Activated CD8-positive, alpha-beta memory T cell treated with anti-CD3 and anti-CD28 coated beads, Interleukin-2, amount 10 ng/mL, durations not matched to agents 7 days and 5 days (primary cell): ENCODE measurements at regions not wholly inside any gene's neighbourhood (a gene's known extent, or its start where the extent isn't known, plus 50 kb on each side); places are given as distances from the start of the nearest gene placed in this dataset.
"Not testable (repeated sequence)": the region's sequence is repeated elsewhere in the genome, so short reads cannot be mapped to it uniquely, and the experiment has no call there.

Experiments
- ATAC-seq: fragments of 150-1000 bp; cut with Tn5 transposase; one replicate; pipeline ENCODE4 v1.10.0; 2021; ENCODE audit warnings: moderate library complexity
- CTCF ChIA-PET: fragments of 350-600 bp; sonication (Branson Sonifier 250); formaldehyde crosslinking; loops from one replicate; lab custom pipeline; 2021; ENCODE audit warnings: antibody characterized with exemption; lab: Charles Lee
- DNase-seq: peaks from one replicate; pipeline ENCODE4 v3.0.0-alpha.2; 2020
- H3K27ac Mint-ChIP-seq: one replicate; pipeline ENCODE4 v1.8.0; 2021; ENCODE audit warnings: mild to moderate bottlenecking, mixed read lengths
- H3K27me3 Mint-ChIP-seq: one replicate; pipeline ENCODE4 v1.8.0; 2021; ENCODE audit warnings: mixed read lengths
- H3K36me3 Mint-ChIP-seq: one replicate; pipeline ENCODE4 v1.8.0; 2021; ENCODE audit warnings: mild to moderate bottlenecking, mixed read lengths
- H3K4me1 Mint-ChIP-seq: one replicate; pipeline ENCODE4 v1.8.0; 2021; ENCODE audit warnings: mixed read lengths
- H3K4me3 Mint-ChIP-seq: one replicate; pipeline ENCODE4 v1.8.0; 2021; ENCODE audit warnings: mild to moderate bottlenecking, moderate library complexity, mixed read lengths
- H3K9me3 Mint-ChIP-seq: one replicate; pipeline ENCODE4 v1.8.0; 2022; ENCODE audit warnings: low read depth, mixed read lengths

DNA sequence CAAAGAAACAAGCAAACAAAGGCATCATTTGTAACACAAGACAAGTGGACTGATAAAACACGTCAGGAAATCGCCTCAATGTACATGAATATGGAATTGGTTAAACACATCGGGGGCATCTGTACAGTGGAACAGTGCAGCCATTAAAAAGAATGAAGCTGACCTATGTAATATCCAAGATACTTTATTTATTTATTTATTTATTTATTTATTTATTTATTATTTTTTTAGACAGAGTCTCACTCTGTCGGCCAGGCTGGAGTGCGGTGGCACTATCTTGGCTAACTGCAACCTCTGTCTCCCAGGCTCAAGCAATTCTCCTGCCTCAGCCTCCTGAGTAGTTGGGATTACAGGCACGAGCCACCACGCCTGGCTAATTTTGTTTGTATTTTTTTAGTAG lies 75.4 kb upstream of the SLC45A1 start:
- no peak overlapping the region for H3K4me3 Mint-ChIP-seq
- DNase-seq (no peak), ATAC-seq (no peak)
- CTCF ChIA-PET = no interaction called here
- H3K9me3 Mint-ChIP-seq = no peaks in the 10 kb centered on the region
- no peak overlapping the region for H3K27ac Mint-ChIP-seq
- H3K4me1 Mint-ChIP-seq = peaks cover 6% of the 10 kb centered on the region
- H3K27me3 Mint-ChIP-seq = peaks cover 3% of the 10 kb centered on the region
- H3K36me3 Mint-ChIP-seq = no peaks in the 10 kb centered on the region

DNA sequence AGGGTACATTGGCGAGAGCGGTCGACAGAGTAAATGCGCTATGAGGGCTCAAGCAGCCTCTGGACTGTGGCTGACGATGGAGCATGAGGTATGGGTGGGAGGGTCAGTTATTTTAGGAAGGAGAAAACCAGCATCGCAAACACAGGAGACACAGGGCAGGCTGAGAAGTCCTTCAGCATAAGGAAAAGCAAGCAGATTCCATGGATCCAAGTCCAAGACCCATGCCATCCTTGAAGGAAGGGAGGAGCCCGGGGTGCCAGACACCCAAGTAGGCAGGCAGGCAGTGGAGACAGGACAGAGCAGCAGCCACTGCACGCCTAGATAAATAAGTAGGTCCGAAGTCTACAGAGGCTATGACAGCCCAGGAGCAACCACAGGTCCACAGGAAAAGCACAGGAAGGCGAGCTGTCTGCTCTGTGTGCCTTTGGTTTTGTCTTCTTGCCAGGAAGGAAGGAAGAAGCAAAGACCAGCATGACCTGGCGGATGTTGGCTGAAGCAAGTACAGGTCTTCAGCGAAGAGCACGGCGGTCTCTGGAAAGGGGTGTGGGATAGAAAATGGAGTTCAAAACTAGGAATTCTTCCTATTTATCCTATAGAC lies 76.4 kb upstream of the SLC45A1 start:
- ATAC-seq = no peak
- Mint-ChIP-seq H3K4me1 (peaks cover 6% of the 10 kb centered on the region), H3K27me3 (peaks cover 3% of the 10 kb centered on the region), H3K4me3 (no peak overlapping the region), H3K27ac (no peak overlapping the region), H3K36me3 (no peaks in the 10 kb centered on the region), H3K9me3 (no peaks in the 10 kb centered on the region)
- DNase-seq = no peak
- CTCF ChIA-PET = no interaction called here

DNA sequence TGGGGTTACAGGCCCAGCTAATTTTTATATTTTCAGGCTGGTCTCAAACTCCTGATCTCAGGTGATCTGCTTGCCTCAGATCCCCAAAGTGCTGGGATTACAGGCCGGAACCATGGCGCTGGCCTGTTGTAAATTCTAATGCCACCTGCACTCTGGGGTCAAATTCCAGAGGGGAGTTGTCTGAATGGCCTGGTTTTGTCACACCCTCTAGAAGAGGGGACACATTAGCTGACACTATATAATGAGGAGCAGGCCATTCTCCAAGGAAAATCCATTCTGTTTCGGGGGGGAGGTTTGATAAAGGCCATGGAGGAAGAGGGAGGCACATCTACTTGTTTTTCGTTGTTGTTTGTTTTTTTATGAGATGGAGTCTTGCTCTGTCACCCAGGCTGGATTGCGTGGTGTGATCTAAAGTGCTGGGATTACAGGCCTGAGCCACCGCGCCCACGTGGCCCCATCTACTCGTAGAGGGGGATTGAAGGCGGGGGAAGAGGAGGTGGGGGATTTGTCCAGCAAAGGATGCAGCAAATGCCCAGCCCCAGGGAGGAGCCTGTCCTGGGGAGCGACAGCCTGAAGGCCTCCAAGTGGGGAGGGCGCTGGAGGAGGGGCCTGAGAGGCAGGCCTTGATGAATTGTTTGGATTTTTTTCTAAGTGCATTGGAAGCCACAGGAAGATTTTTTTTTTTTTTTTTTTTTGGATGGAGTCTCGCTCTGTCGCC lies 78.4 kb upstream of the SLC45A1 start:
- H3K4me1 Mint-ChIP-seq = peaks cover 6% of the 10 kb centered on the region
- peaks cover 3% of the 10 kb centered on the region for H3K27me3 Mint-ChIP-seq
- DNase-seq (no peak), ATAC-seq (no peak)
- CTCF ChIA-PET = interaction anchor here (0.5 to 2.4 kb wide), 4 partner anchors 93 to 224 kb away, joined by 3 to 5 read pairs (median 4); no protein-coding TSS in a partner anchor
- no peaks in the 10 kb centered on the region for H3K9me3 Mint-ChIP-seq
- no peaks in the 10 kb centered on the region for H3K36me3 Mint-ChIP-seq
- no peak overlapping the region for H3K27ac Mint-ChIP-seq
- no peak overlapping the region for H3K4me3 Mint-ChIP-seq

DNA sequence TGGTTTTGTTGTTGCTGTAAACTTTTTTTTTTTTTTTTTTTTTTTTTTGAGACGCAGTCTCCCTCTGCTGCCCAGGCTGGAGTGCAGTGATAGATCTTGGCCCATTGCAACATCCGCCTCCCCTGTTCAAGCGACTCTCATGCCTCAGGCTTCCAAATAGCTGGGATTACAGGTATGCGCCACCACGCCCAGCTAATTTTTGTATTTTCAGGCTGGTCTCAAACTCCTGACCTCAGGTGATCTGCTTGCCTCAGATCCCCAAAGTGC lies 78.9 kb upstream of the SLC45A1 start:
- no peaks in the 10 kb centered on the region for H3K9me3 Mint-ChIP-seq
- peaks cover 6% of the 10 kb centered on the region for H3K4me1 Mint-ChIP-seq
- H3K36me3 Mint-ChIP-seq = no peaks in the 10 kb centered on the region
- CTCF ChIA-PET = interaction anchor here (0.7 to 2.4 kb wide), 3 partner anchors 92 to 224 kb away, joined by 3 to 5 read pairs (median 5); no protein-coding TSS in a partner anchor
- peaks cover 3% of the 10 kb centered on the region for H3K27me3 Mint-ChIP-seq
- H3K4me3 Mint-ChIP-seq = no peak overlapping the region
- no peak for DNase-seq
- no peak overlapping the region for H3K27ac Mint-ChIP-seq
- no peak for ATAC-seq

DNA sequence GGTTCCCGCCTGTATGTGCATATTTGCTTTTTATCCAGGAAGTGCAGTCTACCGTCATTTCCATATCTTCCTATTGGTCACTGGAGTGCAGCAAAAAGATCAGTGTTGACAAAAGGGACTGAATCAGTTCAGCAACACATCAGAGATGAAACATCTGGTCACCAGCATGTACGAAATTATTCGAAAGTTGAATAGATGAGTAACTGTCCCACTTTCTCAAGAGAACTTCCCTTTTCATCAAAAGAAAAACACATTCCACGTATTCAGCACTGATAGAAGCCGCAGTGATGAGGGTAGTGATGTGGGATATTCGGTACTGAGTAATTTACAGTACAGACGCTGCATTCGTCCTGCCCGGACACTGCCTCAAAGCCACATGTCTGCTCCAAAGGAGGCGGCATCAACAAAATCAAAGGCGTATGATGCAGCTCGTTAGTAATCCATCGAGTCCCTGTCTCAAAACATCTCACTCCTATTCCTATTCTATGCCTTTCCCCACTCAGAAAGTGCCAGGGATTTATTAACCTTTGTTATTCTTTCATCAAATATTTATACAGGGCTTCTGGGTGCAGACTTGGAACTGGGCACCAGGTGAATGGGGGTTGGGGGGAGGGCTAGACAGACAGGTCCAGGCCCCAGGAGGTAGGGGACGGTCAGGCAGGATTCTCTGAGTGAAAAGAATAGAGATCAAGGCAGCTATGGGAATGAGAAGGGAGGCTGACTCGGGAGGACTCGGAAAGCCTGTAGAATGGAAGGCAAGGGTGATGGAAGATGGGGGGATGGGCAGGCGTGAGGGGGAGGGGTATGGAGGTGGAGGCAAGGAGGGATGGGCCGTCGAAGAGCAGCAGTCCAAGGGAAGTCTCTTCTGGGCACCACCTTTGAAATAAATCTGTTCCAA lies 79.5 kb upstream of the SLC45A1 start:
- no peaks in the 10 kb centered on the region for H3K9me3 Mint-ChIP-seq
- ATAC-seq (no peak), DNase-seq (no peak)
- CTCF ChIA-PET = interaction anchor here (0.7 to 2.4 kb wide), 3 partner anchors 91 to 223 kb away, joined by 3 to 5 read pairs (median 5); no protein-coding TSS in a partner anchor
- H3K36me3 Mint-ChIP-seq = no peaks in the 10 kb centered on the region
- H3K27me3 Mint-ChIP-seq = peaks cover 3% of the 10 kb centered on the region
- no peak overlapping the region for H3K4me3 Mint-ChIP-seq
- no peak overlapping the region for H3K27ac Mint-ChIP-seq
- H3K4me1 Mint-ChIP-seq = peaks cover 6% of the 10 kb centered on the region

DNA sequence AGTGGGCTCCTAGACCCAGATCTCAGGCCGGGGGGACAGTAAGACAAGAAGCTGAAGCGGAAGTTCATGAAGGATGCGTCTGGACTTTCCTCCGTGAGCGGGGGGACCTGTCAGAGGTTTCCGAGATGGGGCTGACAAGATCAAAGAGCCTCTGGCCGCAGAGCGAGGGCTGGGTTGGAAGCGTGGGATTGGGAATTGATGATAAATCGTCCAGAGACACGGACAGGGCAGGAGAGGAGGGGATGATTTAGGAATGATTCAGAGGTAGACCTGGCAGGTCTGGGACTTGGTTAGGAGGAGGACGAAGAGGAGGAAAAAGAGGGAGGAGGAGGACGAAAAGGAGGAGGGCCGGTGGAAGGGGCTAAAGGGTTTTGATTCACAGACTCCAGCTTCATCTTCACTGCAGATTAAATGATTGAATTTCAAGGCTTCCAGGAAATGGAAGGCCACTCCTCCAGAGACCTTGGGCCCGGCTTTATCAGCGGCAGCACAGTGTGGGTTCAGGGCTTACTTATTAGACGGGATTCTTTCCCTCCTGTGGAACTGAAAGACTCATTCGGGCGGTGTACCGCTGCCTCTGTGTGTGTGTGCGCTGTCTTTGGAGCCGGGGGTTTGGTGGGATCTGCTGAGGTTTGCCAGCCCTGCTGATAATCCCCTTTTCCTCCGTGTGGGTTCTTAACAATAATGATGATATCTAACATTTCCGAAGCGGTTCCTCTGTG lies 85.7 kb upstream of the SLC45A1 start:
- Mint-ChIP-seq H3K36me3 (no peaks in the 10 kb centered on the region), H3K4me1 (no peaks in the 10 kb centered on the region), H3K4me3 (no peak overlapping the region), H3K27me3 (peaks cover 13% of the 10 kb centered on the region), H3K9me3 (no peaks in the 10 kb centered on the region), H3K27ac (no peak overlapping the region)
- CTCF ChIA-PET = no interaction called here
- DNase-seq = no peak
- no peak for ATAC-seq

DNA sequence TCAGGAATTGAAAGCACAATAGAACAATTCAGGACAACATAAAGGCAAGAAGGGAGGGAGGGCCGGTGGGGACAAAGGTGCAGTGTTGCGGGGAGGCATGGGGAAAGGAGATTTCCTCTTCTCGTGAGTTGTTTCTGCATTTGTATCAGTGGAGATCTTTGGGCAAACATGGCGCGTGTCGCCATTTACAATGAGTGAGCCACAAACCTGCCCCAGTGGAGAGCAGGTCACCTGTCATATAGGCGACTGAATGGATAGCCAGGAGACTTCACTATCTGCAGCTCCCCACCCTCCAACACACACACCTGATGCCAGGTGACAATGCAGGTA lies 87.7 kb upstream of the SLC45A1 start:
- H3K4me3 Mint-ChIP-seq = no peak overlapping the region
- no peaks in the 10 kb centered on the region for H3K36me3 Mint-ChIP-seq
- H3K27ac Mint-ChIP-seq = no peak overlapping the region
- H3K27me3 Mint-ChIP-seq = peaks cover 21% of the 10 kb centered on the region
- no peaks in the 10 kb centered on the region for H3K9me3 Mint-ChIP-seq
- no peak for ATAC-seq
- CTCF ChIA-PET = no interaction called here
- no peaks in the 10 kb centered on the region for H3K4me1 Mint-ChIP-seq
- DNase-seq = no peak

DNA sequence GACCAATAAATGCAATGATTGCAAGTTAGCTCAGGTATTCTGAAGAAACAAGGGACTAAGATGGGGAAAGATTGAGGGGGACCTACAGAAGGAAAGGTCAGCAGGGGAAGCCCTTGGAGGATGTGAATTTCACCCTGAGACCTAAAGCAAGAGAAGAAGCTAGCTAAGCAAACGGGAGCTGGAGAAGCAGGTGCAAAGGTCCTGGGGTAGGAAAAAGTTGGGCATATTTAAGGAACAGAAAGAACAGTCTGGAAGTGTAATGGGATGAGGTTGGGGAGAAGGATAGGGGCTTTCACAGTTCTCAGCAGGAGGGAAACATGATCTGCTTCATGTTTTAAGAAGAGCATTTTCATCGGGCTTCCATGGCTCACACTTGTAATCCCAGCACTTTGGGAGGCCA lies 89.7 kb upstream of the SLC45A1 start:
- CTCF ChIA-PET = no interaction called here
- ATAC-seq = no peak
- Mint-ChIP-seq H3K4me3 (no peak overlapping the region), H3K4me1 (peaks cover 7% of the 10 kb centered on the region), H3K27ac (no peak overlapping the region), H3K36me3 (no peaks in the 10 kb centered on the region), H3K9me3 (no peaks in the 10 kb centered on the region), H3K27me3 (peaks cover 23% of the 10 kb centered on the region)
- DNase-seq = no peak

DNA sequence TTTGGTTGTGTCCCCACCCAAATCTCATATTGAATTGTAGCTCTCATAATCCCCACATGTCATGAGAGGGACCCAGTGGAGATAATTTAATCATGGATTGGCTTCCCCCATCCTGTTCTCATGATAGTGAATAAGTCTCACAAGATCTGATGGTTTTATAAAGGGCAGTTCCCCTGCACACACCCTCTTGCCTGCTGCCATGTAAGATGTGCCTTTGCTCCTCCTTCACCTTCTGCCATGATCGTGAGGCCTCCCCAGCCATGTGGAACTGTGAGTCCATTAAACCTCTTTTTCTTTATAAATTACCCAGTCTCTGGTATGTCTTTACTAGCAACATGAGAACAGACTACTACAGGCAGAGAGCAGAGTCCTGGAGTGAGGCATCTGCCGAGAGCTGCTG lies 90.2 kb upstream of the SLC45A1 start:
- H3K4me1 Mint-ChIP-seq = not testable (repeated sequence)

DNA sequence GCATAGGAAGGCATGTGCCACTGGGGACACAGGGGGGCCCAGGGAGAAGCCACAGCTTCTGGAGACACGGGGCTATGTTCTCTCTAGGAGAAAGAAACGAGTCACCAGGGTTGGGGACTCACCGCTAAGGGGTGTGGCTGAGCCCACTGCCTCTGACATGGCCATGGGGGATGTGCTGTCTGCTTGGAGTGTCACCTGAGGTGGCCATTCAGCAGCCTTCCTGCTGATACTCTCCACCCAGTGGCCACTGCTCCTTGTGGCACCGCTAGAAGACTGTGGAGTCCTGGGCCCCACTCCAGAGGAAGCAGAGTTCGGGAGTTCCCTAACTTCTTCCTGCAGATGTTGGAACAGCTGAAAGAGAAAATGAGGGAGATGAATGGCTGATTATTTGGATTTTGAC lies 91.2 kb upstream of the SLC45A1 start:
- DNase-seq (no peak), ATAC-seq (no peak)
- CTCF ChIA-PET = no interaction called here
- H3K4me3 Mint-ChIP-seq = no peak overlapping the region
- no peak overlapping the region for H3K27ac Mint-ChIP-seq
- peaks cover 23% of the 10 kb centered on the region for H3K27me3 Mint-ChIP-seq
- H3K36me3 Mint-ChIP-seq = no peaks in the 10 kb centered on the region
- no peaks in the 10 kb centered on the region for H3K9me3 Mint-ChIP-seq
- H3K4me1 Mint-ChIP-seq = peaks cover 7% of the 10 kb centered on the region

More for the DNA sequence above, 90.2 kb upstream of the SLC45A1 start:
- ATAC-seq, H3K36me3 Mint-ChIP-seq, CTCF ChIA-PET, H3K9me3 Mint-ChIP-seq, H3K27ac Mint-ChIP-seq, H3K4me3 Mint-ChIP-seq, DNase-seq: not testable (repeated sequence)
- peaks cover 23% of the 10 kb centered on the region for H3K27me3 Mint-ChIP-seq

DNA sequence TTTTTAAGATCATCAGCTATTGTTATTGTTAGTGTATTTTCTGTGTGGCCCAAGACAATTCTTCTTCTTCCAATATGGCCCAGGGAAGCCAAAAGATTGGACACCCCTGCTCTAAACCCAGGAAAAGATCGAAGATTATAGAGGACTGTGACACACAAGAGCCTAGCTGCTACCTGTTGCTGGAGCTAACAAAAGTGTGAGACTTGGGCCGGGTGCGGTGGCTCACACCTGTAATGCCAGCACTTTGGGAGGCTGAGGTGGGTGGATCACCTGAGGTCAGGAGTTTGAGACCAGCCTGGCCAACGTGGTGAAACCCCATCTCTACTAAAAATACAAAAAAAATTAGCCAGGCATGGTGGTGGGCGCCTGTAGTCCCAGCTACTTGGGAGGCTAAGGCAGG lies 91.9 kb upstream of the SLC45A1 start:
- H3K4me1 Mint-ChIP-seq, DNase-seq, H3K36me3 Mint-ChIP-seq, H3K27ac Mint-ChIP-seq, ATAC-seq, CTCF ChIA-PET, H3K4me3 Mint-ChIP-seq, H3K9me3 Mint-ChIP-seq: not testable (repeated sequence)
- peaks cover 23% of the 10 kb centered on the region for H3K27me3 Mint-ChIP-seq

DNA sequence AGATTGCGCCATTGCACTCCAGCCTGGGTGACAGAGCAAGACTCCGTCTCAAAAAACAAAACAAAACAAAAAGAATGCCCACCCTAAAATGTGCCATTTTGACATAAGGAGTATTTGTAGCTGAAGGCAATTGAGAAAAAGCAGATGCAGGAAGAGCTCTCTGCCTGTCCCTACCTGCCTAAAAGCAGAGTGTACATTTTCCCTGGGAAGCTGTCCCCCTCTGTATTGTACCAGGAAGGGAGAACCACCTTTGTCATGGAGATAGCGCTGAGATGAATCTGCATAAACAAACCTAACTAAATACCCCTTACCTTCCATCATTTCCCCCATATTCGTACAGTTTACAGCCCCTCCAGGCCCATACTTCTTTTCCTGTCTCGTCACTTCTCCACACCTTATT lies 94.4 kb upstream of the SLC45A1 start:
- ATAC-seq = no peak
- Mint-ChIP-seq H3K4me1 (peaks cover 13% of the 10 kb centered on the region), H3K27ac (no peak overlapping the region), H3K27me3 (peaks cover 26% of the 10 kb centered on the region), H3K9me3 (no peaks in the 10 kb centered on the region), H3K36me3 (no peaks in the 10 kb centered on the region), H3K4me3 (no peak overlapping the region)
- CTCF ChIA-PET = no interaction called here
- no peak for DNase-seq

DNA sequence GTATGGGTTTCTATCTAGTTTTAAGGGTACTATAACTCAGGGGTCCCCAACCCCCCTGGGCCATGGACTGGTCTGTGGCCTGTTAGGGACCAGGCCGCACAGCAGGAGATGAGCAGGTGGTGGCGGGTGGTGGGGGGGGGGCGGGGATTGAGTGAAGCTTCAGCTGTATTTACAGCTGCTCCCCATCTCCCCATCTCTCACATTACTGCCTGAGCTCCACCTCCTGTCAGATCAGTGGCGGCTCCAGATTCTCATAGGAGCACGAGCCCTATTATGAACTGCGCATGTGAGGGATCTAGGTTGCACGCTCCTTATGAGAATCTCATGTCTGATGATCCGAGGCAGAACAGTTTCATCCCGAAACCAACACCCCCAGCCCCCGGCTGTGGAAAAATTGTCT lies 95.1 kb upstream of the SLC45A1 start:
- Mint-ChIP-seq H3K36me3 (no peaks in the 10 kb centered on the region), H3K27me3 (peaks cover 27% of the 10 kb centered on the region), H3K4me1 (peaks cover 14% of the 10 kb centered on the region), H3K27ac (no peak overlapping the region), H3K9me3 (no peaks in the 10 kb centered on the region), H3K4me3 (no peak overlapping the region)
- no peak for ATAC-seq
- no peak for DNase-seq
- CTCF ChIA-PET = no interaction called here
